CD4-positive, alpha-beta memory T cell (primary cell): ENCODE measurements at regions not wholly inside any gene's neighbourhood (a gene's known extent, or its start where the extent isn't known, plus 50 kb on each side); places are given as distances from the start of the nearest gene placed in this dataset.
"Not testable (repeated sequence)": the region's sequence is repeated elsewhere in the genome, so short reads cannot be mapped to it uniquely, and the experiment has no call there.

Experiments used
- CTCF ChIA-PET: fragments of 350-600 bp; sonication (Branson Sonifier 250); formaldehyde crosslinking; loops from one replicate; lab custom pipeline; 2021; ENCODE audit warnings: inconsistent platforms; ENCODE audit not compliant: partially characterized antibody; lab: Charles Lee
- POLR2A ChIA-PET: fragments of 350-600 bp; sonication (Branson Sonifier 250); formaldehyde crosslinking; loops from one replicate; lab custom pipeline; 2021; ENCODE audit not compliant: partially characterized antibody; lab: Charles Lee
- DNase-seq, 5 donors: peaks; one replicate each; pipeline versions ENCODE4 v3.0.0 to v3.0.0-alpha.2; 2020 to 2022; ENCODE audit warnings: mixed read lengths in 1 of 5
- H3K27ac ChIP-seq: one replicate; pipeline ENCODE4 v1.7.0; 2013; ENCODE audit warnings: low read depth, low read length
- H3K27me3 ChIP-seq: 2 replicates; pipeline ENCODE4 v1.7.0; 2013; ENCODE audit warnings: mild to moderate bottlenecking, low read length, moderate library complexity; ENCODE audit not compliant: insufficient read depth
- H3K36me3 ChIP-seq: 2 replicates; pipeline ENCODE4 v1.7.0; 2013; ENCODE audit warnings: mild to moderate bottlenecking, low read length, moderate library complexity; ENCODE audit not compliant: insufficient read depth
- H3K4me1 ChIP-seq: 2 replicates; pipeline ENCODE4 v1.7.0; 2013; ENCODE audit warnings: mild to moderate bottlenecking, low read length, moderate library complexity; ENCODE audit not compliant: insufficient read depth
- H3K4me3 ChIP-seq, 2 donors: one replicate each; pipeline ENCODE4 v1.7.0; 2013; ENCODE audit warnings: low read length in 2 of 2, mild to moderate bottlenecking in 1 of 2
- H3K9me3 ChIP-seq, 2 donors: one replicate each; pipeline ENCODE4 v1.7.0; 2013; ENCODE audit warnings: low read length in 2 of 2, control low read depth in 1 of 2; ENCODE audit not compliant: control insufficient read depth in 1 of 2
- H3K27ac Mint-ChIP-seq, 7 donors: one replicate each; pipeline ENCODE4 v1.8.0; 2020 to 2021; ENCODE audit warnings: mixed read lengths in 7 of 7, mild to moderate bottlenecking in 6 of 7, inconsistent platforms in 3 of 7, moderate library complexity in 3 of 7
- H3K27me3 Mint-ChIP-seq, 2 donors: one replicate each; pipeline ENCODE4 v1.8.0; 2020 to 2021; ENCODE audit warnings: mixed read lengths in 2 of 2
- H3K36me3 Mint-ChIP-seq, 2 donors: one replicate each; pipeline ENCODE4 v1.8.0; 2020 to 2021; ENCODE audit warnings: mixed read lengths in 2 of 2, inconsistent platforms in 1 of 2, mild to moderate bottlenecking in 1 of 2
- H3K4me1 Mint-ChIP-seq, 4 donors: one replicate each; pipeline ENCODE4 v1.8.0; 2020 to 2021; ENCODE audit warnings: mixed read lengths in 4 of 4, mild to moderate bottlenecking in 1 of 4
- H3K4me3 Mint-ChIP-seq, 8 donors: one replicate each; pipeline ENCODE4 v1.8.0; 2020 to 2021; ENCODE audit warnings: mixed read lengths in 8 of 8, mild to moderate bottlenecking in 7 of 8, moderate library complexity in 6 of 8, inconsistent platforms in 3 of 8
- H3K9me3 Mint-ChIP-seq, 8 donors: one replicate each; pipeline ENCODE4 v1.8.0; 2020 to 2021; ENCODE audit warnings: mixed read lengths in 8 of 8, mild to moderate bottlenecking in 5 of 8, inconsistent platforms in 3 of 8, moderate library complexity in 1 of 8
- intact Hi-C: fragments of 100-400 bp; cut with micrococcal nuclease; formaldehyde crosslinking; loops from one replicate; pipeline ENCODE4 v1.15.1; 2023

DNA sequence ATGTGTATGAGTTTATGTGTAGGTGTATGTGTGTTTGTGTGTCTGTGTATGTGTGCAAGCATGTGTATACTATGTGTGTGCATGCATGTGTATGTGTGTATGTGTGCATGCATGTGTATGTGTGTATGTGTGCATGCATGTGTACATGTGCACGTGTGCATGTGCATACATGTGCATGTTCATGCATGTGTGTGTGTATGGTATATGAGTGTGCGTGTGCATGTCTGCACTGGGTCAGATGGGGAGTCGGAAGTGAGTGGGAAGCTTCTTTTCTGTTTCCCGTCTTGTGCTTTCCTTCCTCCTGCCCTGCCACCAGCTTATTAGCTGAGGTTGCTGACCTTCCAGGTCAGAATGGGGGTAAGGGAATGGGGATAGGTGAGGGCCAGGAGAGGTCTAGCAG lies 174.7 kb downstream of the MAP2K4 start:
- H3K4me1 ChIP-seq = no peaks in the 10 kb centered on the region
- no peaks in the 10 kb centered on the region for H3K36me3 ChIP-seq
- no peak overlapping the region for H3K4me3 ChIP-seq
- Mint-ChIP-seq H3K4me3 (no peak overlapping the region), H3K4me1 (no peaks in the 10 kb centered on the region), H3K36me3 (no peaks in the 10 kb centered on the region), H3K9me3 (peaks cover 0 to 5% (median under 1%) of the 10 kb centered on the region in 8 donors), H3K27ac (no peak overlapping the region), H3K27me3 (peaks cover 3 to 6% of the 10 kb centered on the region in 2 donors)
- POLR2A ChIA-PET = no interaction called here
- no peaks in the 10 kb centered on the region for H3K27me3 ChIP-seq
- intact Hi-C loops = no loop called here
- H3K27ac ChIP-seq = no peak overlapping the region
- H3K9me3 ChIP-seq = no peaks in the 10 kb centered on the region
- DNase-seq = no peak
- CTCF ChIA-PET = no interaction called here

DNA sequence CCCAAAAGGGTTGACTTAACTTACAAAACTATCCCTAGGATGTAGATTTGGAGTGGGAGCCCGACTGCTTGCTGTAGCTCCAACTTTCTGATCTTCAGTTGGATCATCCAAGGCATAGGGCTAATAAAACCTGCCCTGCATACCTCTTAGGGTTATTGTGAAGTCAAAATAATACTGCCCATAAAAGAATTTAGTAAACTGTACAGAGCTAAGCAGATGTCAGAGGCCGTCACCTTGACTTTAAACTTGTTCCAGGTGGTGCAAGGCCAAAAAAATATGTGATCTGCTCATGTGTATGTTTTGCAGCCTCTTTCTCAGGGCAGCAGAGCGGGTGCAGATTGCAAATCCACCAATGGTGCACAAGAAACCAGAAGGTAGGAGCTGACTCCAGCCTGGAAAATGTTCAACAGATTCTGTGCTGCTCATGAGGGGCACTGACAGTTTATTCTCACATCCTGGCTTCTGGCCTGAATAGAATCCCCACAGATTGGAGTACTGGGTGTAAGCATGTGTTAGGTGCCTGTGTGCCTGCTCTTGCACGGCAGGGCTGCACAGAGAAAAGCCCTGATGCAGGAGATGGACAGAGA lies 180.7 kb downstream of the MAP2K4 start:
- Mint-ChIP-seq H3K36me3 (no peaks in the 10 kb centered on the region), H3K4me1 (no peaks in the 10 kb centered on the region), H3K4me3 (no peak overlapping the region), H3K27ac (no peak overlapping the region), H3K27me3 (peaks cover 1 to 2% of the 10 kb centered on the region in 2 donors), H3K9me3 (peaks cover 0 to 5% (median 0%) of the 10 kb centered on the region in 8 donors)
- ChIA-PET CTCF (no interaction called here), POLR2A (no interaction called here)
- no peaks in the 10 kb centered on the region for H3K27me3 ChIP-seq
- no peak for DNase-seq
- H3K4me1 ChIP-seq = no peaks in the 10 kb centered on the region
- intact Hi-C loops = no loop called here
- no peaks in the 10 kb centered on the region for H3K36me3 ChIP-seq
- no peaks in the 10 kb centered on the region for H3K9me3 ChIP-seq
- H3K27ac ChIP-seq = no peak overlapping the region
- no peak overlapping the region for H3K4me3 ChIP-seq

DNA sequence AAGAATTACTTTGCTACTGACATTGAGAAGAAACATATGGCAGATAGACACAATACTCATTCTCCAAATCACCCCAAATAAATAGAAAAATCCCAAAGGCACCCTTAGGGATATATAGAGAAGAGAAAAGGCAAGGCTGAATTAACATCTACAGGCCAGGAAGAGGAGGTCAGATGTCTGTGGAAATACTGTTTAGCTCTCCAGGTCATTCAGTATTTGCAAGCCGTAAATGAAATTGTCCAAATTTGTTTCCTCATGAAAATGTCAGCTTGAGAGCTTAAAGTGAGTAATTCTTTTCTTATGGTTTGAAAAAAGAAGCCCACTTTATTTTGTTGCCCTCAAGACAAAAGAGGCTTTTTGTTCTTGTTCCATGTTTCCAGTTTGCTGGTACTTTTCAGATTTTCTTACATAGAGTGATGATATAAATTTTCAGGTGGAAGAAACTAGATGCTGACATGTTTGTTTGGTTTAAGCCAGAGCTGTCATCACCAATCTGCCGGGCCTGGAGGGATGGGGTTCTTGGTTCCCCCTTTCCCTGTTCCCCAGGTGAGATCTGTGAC lies 189.0 kb downstream of the MAP2K4 start:
- Mint-ChIP-seq H3K4me3 (no peak overlapping the region), H3K4me1 (no peaks in the 10 kb centered on the region), H3K27me3 (peaks cover 2 to 6% of the 10 kb centered on the region in 2 donors), H3K27ac (no peak overlapping the region), H3K9me3 (peaks cover 0 to 2% (median 0%) of the 10 kb centered on the region in 8 donors), H3K36me3 (no peaks in the 10 kb centered on the region)
- ChIA-PET POLR2A (no interaction called here), CTCF (no interaction called here)
- no peaks in the 10 kb centered on the region for H3K36me3 ChIP-seq
- intact Hi-C loops = no loop called here
- H3K4me1 ChIP-seq = no peaks in the 10 kb centered on the region
- H3K27ac ChIP-seq = no peak overlapping the region
- no peak overlapping the region for H3K4me3 ChIP-seq
- no peaks in the 10 kb centered on the region for H3K9me3 ChIP-seq
- no peaks in the 10 kb centered on the region for H3K27me3 ChIP-seq
- no peak for DNase-seq

DNA sequence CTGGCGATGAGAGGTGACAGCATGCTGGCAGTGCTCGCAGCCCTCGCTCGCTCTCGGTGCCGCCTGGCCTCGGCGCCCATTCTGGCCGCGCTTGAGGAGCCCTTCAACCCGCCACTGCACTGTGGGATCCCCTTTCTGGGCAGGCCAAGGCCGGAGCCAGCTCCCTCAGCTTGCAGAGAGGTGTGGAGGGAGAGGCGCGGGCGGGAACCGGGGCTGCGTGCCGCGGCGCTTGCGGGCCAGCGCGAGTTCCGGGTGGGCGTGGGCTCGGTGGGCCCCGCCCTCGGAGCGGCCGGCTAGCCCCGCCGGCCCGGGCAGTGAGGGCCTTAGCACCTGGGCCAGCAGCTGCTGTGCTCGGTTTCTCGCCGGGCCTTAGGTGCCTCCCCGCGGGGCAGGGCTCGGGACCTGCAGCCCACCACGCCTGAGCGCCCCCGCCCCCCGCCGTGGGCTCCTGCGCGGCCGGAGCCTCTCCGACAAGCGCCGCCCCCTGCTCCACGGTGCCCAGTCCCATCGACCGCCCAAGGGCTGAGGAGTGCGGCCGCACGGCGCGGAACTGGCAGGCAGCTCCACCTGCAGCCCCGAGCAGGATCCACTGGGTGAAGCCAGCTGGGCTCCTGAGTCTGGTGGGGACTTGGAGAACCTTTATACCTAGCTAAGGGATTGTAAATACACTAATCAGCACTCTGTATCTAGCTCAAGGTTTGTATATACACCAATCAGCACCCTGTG lies 200.2 kb downstream of the MAP2K4 start:
- H3K9me3 ChIP-seq, POLR2A ChIA-PET, H3K27ac ChIP-seq, DNase-seq, H3K27me3 Mint-ChIP-seq, H3K36me3 Mint-ChIP-seq, H3K4me1 Mint-ChIP-seq, H3K27ac Mint-ChIP-seq, H3K4me1 ChIP-seq, H3K4me3 ChIP-seq, intact Hi-C loops, H3K9me3 Mint-ChIP-seq, H3K27me3 ChIP-seq, CTCF ChIA-PET, H3K4me3 Mint-ChIP-seq, H3K36me3 ChIP-seq: not testable (repeated sequence)

DNA sequence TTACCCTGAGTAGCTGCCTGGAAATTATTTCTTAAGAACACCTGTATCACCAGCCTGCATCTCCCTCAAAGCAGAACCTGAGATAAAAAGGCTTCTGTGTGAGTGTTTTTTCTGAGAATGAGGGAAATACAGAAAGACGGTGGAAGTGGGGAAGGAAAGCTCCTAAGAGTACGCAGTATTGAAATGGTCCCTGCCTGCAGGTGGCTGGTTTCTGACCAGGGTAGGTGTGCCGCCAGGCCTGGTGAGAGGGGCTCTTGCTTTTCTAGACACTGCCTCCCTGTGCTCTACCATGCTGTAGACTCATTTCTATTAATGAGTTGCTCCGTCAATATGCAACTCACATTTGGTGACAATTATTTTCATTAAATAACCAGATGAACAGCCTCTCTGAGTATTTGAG lies 201.7 kb downstream of the MAP2K4 start:
- Histone ChIP-seq H3K36me3 (no peaks in the 10 kb centered on the region), H3K27me3 (no peaks in the 10 kb centered on the region), H3K4me3 (no peak overlapping the region), H3K4me1 (no peaks in the 10 kb centered on the region), H3K27ac (no peak overlapping the region), H3K9me3 (no peaks in the 10 kb centered on the region)
- ChIA-PET CTCF (no interaction called here), POLR2A (no interaction called here)
- Mint-ChIP-seq H3K36me3 (no peaks in the 10 kb centered on the region), H3K4me3 (no peak overlapping the region), H3K4me1 (no peaks in the 10 kb centered on the region), H3K27me3 (peaks cover 3 to 5% of the 10 kb centered on the region in 2 donors), H3K27ac (no peak overlapping the region), H3K9me3 (peaks cover 0 to 9% (median 3%) of the 10 kb centered on the region in 8 donors)
- intact Hi-C loops = no loop called here
- DNase-seq = no peak

DNA sequence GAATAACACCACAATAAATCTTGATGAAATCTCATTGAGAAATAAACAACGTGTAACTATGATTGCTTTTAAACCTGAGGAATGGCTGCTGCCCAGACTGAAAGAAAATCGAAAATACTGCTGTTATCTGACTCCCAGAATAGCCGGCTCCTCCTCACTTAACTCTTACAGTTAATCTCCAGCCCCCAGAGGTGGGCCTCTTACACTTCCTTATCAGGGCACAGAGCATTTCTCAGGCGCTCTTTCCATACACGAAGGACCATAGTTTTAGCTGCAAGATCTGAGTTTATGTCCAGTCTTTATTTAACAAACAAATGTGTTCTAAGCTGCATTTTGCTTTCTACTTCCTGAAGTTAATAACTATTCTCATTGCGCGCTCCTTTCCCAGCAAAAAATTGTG lies 206.9 kb downstream of the MAP2K4 start:
- POLR2A ChIA-PET = no interaction called here
- Mint-ChIP-seq H3K9me3 (peaks cover 0 to 4% (median under 1%) of the 10 kb centered on the region in 8 donors), H3K4me1 (no peaks in the 10 kb centered on the region), H3K27me3 (peaks cover 3 to 5% of the 10 kb centered on the region in 2 donors), H3K27ac (no peak overlapping the region), H3K4me3 (no peak overlapping the region), H3K36me3 (no peaks in the 10 kb centered on the region)
- Histone ChIP-seq H3K27ac (no peak overlapping the region), H3K36me3 (no peaks in the 10 kb centered on the region), H3K9me3 (no peaks in the 10 kb centered on the region), H3K27me3 (no peaks in the 10 kb centered on the region), H3K4me3 (no peak overlapping the region), H3K4me1 (no peaks in the 10 kb centered on the region)
- intact Hi-C loops = no loop called here
- CTCF ChIA-PET = no interaction called here
- DNase-seq = no peak

DNA sequence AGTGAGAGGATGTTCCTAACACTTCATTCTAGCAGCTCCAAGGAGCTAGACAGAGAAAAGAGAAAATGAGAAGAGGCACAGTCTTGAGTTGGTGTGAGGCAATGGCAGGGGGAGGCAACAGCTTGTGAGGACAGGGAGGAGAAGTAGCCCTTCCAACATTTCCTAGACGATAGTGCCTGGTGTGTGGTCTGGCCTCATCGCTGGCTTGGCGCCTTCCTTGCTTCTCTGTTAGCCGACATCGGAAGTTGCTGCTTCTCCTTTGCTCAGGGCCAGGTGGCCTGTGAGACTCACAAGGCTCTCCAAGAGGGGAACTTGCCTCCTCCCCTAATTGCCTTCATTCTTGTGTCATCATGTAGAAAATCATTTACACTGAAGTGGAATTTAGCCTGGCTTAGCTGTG lies 208.7 kb downstream of the MAP2K4 start:
- DNase-seq = no peak
- no peaks in the 10 kb centered on the region for H3K9me3 ChIP-seq
- Mint-ChIP-seq H3K27me3 (peaks cover 0 to 4% of the 10 kb centered on the region in 2 donors), H3K27ac (no peak overlapping the region), H3K36me3 (no peaks in the 10 kb centered on the region), H3K4me1 (no peaks in the 10 kb centered on the region), H3K4me3 (no peak overlapping the region), H3K9me3 (peaks cover 0 to 8% (median under 1%) of the 10 kb centered on the region in 8 donors)
- H3K4me3 ChIP-seq = no peak overlapping the region
- POLR2A ChIA-PET = no interaction called here
- CTCF ChIA-PET = no interaction called here
- intact Hi-C loops = no loop called here
- no peaks in the 10 kb centered on the region for H3K36me3 ChIP-seq
- H3K27me3 ChIP-seq = no peaks in the 10 kb centered on the region
- no peaks in the 10 kb centered on the region for H3K4me1 ChIP-seq
- no peak overlapping the region for H3K27ac ChIP-seq
